Cardiac muscle cell (in vitro differentiated cells and primary cell): ENCODE measurements at regions not wholly inside any gene's neighbourhood (a gene's known extent, or its start where the extent isn't known, plus 50 kb on each side); places are given as distances from the start of the nearest gene placed in this dataset.
A peak's percentile ranks its signal among the peaks of the same experiment; 100 is the strongest.

Source experiments
- DNase-seq, 2 donors: peaks; one replicate each; pipeline versions ENCODE4 v3.0.0 to v3.0.0-alpha.2; 2010 to 2017; ENCODE audit warnings: low read depth in 1 of 2, low spot score in 1 of 2
- H3K27ac ChIP-seq: fragments of 200-600 bp; sonication (generic); 2 replicates; pipeline ENCODE4 v1.5.1; 2016
- H3K27me3 ChIP-seq: fragments of 200-600 bp; sonication (generic); 2 replicates; pipeline ENCODE4 v1.6.0; 2016; ENCODE audit warnings: control low read depth
- H3K36me3 ChIP-seq: fragments of 200-600 bp; sonication (generic); 2 replicates; pipeline ENCODE4 v1.5.1; 2016; ENCODE audit warnings: control low read depth
- H3K4me1 ChIP-seq: fragments of 200-600 bp; sonication (generic); 2 replicates; pipeline ENCODE4 v1.8.1; 2017; ENCODE audit warnings: low read depth, mild to moderate bottlenecking, mixed run types
- H3K4me3 ChIP-seq: fragments of 200-600 bp; sonication (generic); 2 replicates; pipeline ENCODE4 v1.5.1; 2016; ENCODE audit warnings: mild to moderate bottlenecking
- H3K9me3 ChIP-seq: fragments of 200-600 bp; sonication (generic); 2 replicates; pipeline ENCODE4 v1.5.1; 2017; ENCODE audit warnings: low read depth, mild to moderate bottlenecking, control low read depth
- TF ChIP-seq, protein P1 (sequence below): IDR thresholded peaks from 2 replicates; pipeline ENCODE4 v1.5.1; 2012; ENCODE audit warnings: low read depth, mild to moderate bottlenecking, low read length

DNA sequence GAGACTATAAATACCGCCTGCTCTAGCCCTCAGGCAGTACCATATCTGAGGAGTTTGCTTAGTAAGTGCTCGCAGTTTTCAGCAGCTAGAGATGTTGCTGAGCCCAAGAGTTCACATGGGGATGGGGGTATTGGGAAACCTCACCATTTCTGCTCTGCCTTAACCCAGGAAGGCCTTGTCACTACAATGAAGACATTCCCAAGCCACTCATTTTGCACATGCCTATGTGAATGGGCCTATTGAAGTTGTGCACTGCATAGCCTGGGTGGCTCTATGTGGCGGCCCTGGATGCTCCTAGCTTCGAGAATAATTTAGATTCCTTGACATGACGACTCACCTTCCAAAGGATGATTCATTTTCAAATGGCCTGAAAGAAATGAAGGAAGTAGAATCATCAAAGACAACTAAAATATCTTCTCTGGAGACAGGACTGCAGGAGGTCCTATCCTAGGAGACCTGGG, 163.4 kb downstream of the ADAMTS15 start:
- no peak overlapping the region for H3K4me3 ChIP-seq
- H3K9me3 ChIP-seq = no peaks in the 10 kb centered on the region
- TF ChIP-seq, protein P1, sequence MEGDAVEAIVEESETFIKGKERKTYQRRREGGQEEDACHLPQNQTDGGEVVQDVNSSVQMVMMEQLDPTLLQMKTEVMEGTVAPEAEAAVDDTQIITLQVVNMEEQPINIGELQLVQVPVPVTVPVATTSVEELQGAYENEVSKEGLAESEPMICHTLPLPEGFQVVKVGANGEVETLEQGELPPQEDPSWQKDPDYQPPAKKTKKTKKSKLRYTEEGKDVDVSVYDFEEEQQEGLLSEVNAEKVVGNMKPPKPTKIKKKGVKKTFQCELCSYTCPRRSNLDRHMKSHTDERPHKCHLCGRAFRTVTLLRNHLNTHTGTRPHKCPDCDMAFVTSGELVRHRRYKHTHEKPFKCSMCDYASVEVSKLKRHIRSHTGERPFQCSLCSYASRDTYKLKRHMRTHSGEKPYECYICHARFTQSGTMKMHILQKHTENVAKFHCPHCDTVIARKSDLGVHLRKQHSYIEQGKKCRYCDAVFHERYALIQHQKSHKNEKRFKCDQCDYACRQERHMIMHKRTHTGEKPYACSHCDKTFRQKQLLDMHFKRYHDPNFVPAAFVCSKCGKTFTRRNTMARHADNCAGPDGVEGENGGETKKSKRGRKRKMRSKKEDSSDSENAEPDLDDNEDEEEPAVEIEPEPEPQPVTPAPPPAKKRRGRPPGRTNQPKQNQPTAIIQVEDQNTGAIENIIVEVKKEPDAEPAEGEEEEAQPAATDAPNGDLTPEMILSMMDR = no peak
- no peaks in the 10 kb centered on the region for H3K27me3 ChIP-seq
- H3K4me1 ChIP-seq = peaks cover 27% of the 10 kb centered on the region
- peak overlapping the region; percentile 87 for H3K27ac ChIP-seq
- no peaks in the 10 kb centered on the region for H3K36me3 ChIP-seq
- DNase-seq = peak; percentile 47 to 78

DNA sequence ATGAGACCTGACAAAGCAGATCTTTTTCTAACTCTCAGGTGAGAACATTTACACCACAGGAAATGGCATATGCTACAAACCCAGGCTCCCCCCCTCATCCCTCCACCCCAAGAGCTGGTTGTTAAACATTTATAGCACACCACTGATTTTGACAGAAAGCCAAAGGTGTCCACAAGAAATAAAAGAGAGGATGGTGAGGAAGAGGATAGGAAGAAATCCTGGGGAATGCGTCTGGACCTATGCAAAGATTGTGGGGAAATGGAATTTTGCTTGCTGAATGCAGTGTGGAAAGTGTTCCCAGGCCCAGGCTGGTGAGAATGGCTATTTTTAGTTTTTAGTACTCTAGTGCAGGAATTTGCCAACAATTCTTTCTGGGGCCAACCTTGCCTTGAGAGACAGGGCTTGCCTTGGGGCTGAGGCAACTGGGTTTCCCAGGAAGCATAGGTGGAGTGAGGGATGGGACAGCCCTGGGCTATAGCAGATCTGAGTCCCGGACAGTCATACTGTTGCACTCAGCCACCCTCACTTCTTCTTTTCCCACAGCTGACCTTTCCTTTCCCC, 163.9 kb downstream of the ADAMTS15 start:
- H3K27ac ChIP-seq = peak overlapping the region; percentile 87
- peak; percentile 53 to 68 for DNase-seq
- no peaks in the 10 kb centered on the region for H3K27me3 ChIP-seq
- H3K4me3 ChIP-seq = no peak overlapping the region
- H3K36me3 ChIP-seq = no peaks in the 10 kb centered on the region
- TF ChIP-seq, protein P1 = no peak
- no peaks in the 10 kb centered on the region for H3K9me3 ChIP-seq
- H3K4me1 ChIP-seq = peaks cover 27% of the 10 kb centered on the region

DNA sequence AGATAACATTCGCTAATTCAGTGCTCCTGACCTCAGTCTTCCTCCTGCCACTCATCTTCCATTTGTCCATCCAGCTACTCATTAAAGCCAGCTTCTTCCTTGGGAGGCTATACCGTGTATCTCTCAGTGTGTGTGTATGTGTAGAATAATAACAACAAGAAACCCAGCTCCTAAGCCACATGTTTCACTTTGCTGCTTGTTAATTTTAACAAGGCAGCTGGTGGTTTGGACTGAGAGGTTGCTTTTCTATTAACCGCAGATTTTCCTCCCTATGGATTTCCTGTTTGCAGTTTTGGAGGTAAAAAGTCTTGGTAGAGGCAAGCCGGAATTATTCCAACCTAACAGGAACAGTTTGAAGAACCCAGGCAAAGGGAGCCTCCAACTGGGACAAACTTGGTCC, 165.0 kb downstream of the ADAMTS15 start:
- Histone ChIP-seq H3K27ac (no peak overlapping the region), H3K36me3 (no peaks in the 10 kb centered on the region), H3K27me3 (no peaks in the 10 kb centered on the region), H3K9me3 (no peaks in the 10 kb centered on the region), H3K4me1 (peaks cover 27% of the 10 kb centered on the region), H3K4me3 (no peak overlapping the region)
- no peak for DNase-seq
- TF ChIP-seq, protein P1 = no peak

DNA sequence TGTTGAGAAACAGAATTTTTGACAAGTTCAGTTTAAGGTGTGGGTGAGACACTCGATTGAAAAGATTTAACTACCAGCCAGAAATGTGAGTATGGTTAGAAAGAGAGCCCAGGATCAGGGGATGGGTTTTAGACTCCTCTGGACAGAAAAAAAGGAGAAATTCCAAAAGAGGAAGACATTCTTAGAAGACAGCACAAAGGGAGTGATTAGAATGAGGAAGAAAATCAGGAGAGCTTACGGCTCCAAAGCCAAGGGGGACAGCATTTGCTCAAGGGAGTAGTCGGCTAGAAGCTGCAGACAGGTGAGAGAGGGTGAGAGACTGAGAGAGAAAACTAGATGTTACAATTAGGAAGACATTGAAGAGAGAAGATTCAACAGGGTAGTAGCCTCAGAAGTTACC, 166.1 kb downstream of the ADAMTS15 start:
- no peaks in the 10 kb centered on the region for H3K9me3 ChIP-seq
- H3K27me3 ChIP-seq = no peaks in the 10 kb centered on the region
- no peak overlapping the region for H3K4me3 ChIP-seq
- TF ChIP-seq, protein P1 = no peak
- no peak overlapping the region for H3K27ac ChIP-seq
- no peaks in the 10 kb centered on the region for H3K36me3 ChIP-seq
- DNase-seq = no peak
- H3K4me1 ChIP-seq = peaks cover 27% of the 10 kb centered on the region

DNA sequence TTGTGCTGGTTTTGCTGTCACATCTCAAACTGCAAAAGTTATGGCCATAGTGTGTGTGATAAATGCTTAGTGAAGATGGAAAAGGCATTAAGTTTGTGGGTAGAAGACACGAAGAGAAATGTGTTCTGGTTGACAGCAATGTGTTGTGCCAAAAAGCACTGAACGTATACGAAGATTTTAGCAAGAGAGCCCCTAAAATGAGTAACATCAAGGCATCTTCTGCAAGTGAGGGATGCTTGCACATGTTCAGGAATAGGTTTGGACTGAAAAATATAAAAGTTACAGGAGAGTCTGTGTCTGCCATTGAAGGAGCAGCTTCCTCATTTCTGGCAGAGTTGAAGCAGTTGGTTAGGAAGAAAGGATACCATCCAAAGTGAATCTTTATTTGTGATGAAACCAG, 167.1 kb downstream of the ADAMTS15 start:
- no peaks in the 10 kb centered on the region for H3K27me3 ChIP-seq
- DNase-seq = no peak
- H3K36me3 ChIP-seq = no peaks in the 10 kb centered on the region
- H3K4me1 ChIP-seq = peaks cover 26% of the 10 kb centered on the region
- no peaks in the 10 kb centered on the region for H3K9me3 ChIP-seq
- TF ChIP-seq, protein P1 = no peak
- H3K27ac ChIP-seq = no peak overlapping the region
- no peak overlapping the region for H3K4me3 ChIP-seq
